Nephron progenitor cell (in vitro differentiated cells): ENCODE measurements at regions not wholly inside any gene's neighbourhood (a gene's known extent, or its start where the extent isn't known, plus 50 kb on each side); places are given as distances from the start of the nearest gene placed in this dataset.

ENCODE experiments used
- DNase-seq: peaks from one replicate; pipeline ENCODE4 v3.0.0; 2021
- H3K27ac Mint-ChIP-seq: 2 replicates; pipeline ENCODE4 v1.8.0; 2021; ENCODE audit warnings: mild to moderate bottlenecking, moderate library complexity, mixed read lengths
- H3K27me3 Mint-ChIP-seq: 2 replicates; pipeline ENCODE4 v1.8.0; 2021; ENCODE audit warnings: mild to moderate bottlenecking, low read depth, mixed read lengths; ENCODE audit not compliant: poor library complexity
- H3K36me3 Mint-ChIP-seq: 2 replicates; pipeline ENCODE4 v1.8.0; 2021; ENCODE audit warnings: low read depth, mixed read lengths
- H3K4me1 Mint-ChIP-seq: 2 replicates; pipeline ENCODE4 v1.8.0; 2021; ENCODE audit warnings: mixed read lengths
- H3K4me3 Mint-ChIP-seq: 2 replicates; pipeline ENCODE4 v1.8.0; 2021; ENCODE audit warnings: mild to moderate bottlenecking, moderate library complexity, mixed read lengths
- H3K9me3 Mint-ChIP-seq: 2 replicates; pipeline ENCODE4 v1.8.0; 2021; ENCODE audit warnings: mild to moderate bottlenecking, moderate library complexity, mixed read lengths
- CTCF ChIP-seq: fragments of 200-600 bp; sonication (generic); IDR thresholded peaks from 2 replicates; pipeline ENCODE4 v1.5.0; 2021; ENCODE audit warnings: antibody characterized with exemption

GRCh38 chr9:13053504-13053903, 226.0 kb downstream of the MPDZ start:
- Mint-ChIP-seq H3K36me3 (no peaks in the 10 kb centered on the region), H3K27ac (no peak overlapping the region), H3K4me1 (peaks cover 8% of the 10 kb centered on the region), H3K4me3 (no peak overlapping the region), H3K27me3 (peaks cover 7% of the 10 kb centered on the region), H3K9me3 (no peaks in the 10 kb centered on the region)
- no peak for DNase-seq
- TF ChIP-seq CTCF = no peak

GRCh38 chr9:13054389-13054788, 225.1 kb downstream of the MPDZ start:
- no peak for TF ChIP-seq CTCF
- no peaks in the 10 kb centered on the region for H3K9me3 Mint-ChIP-seq
- no peak for DNase-seq
- no peak overlapping the region for H3K27ac Mint-ChIP-seq
- H3K4me1 Mint-ChIP-seq = peaks cover under 1% of the 10 kb centered on the region
- peaks cover 7% of the 10 kb centered on the region for H3K27me3 Mint-ChIP-seq
- H3K36me3 Mint-ChIP-seq = no peaks in the 10 kb centered on the region
- H3K4me3 Mint-ChIP-seq = no peak overlapping the region
